ENCODE measurements at regions not wholly inside any gene's neighbourhood (a gene's known extent, or its start where the extent isn't known, plus 50 kb on each side); places are given as distances from the start of the nearest gene placed in this dataset.

DNA sequence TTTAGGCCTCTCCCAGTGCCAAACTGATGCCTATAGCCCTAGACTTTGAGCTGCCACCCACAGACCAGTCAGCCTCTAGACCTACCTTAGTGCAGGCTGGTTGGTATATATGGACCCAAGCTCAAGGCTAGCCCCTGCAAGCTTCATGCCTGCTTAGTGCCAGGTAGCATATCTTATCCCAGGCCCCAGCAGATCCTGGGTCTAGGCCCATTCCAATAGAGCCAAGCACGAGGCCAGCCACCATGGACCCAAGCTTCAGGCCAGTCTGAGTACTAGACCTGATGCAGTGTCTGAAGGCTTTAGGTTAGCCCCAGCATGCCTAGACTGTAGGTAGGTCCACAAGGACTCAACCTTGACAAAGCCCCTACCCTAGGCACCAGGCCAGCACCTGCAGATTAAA is 1081.7 kb downstream of the JRKL start:
- H3K9me3 ChIP-seq, result no peaks in the 10 kb centered on the region
- CTCF ChIA-PET, result no interaction called here

DNA sequence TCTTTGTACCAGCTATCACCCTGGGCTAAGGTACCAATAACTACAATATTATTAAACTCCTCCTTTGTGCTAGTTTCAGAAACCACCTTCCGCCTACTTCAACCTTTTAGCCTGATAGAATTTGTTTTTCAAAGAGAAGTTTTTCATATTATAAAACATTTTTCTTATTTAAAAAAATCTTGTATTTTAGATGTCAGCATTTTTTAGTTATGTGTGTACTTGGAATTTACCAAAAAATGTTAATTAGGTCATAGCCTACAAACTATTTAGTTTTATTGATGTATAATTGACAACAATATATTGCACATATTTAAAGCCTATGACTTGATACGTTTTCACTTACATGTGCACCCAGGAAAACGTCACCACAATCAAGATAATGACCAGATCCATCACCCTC is 1097.6 kb downstream of the JRKL start:
- WGBS (ENCODE audit: missing lambda C conversion rate), result 24% methylated on average over 3 of the region's 3 CpGs
- FAIRE-seq (no peak), DNase-seq (ENCODE audit: low read depth in 1 of 2, low spot score in 1 of 2) (no peak)

More for the DNA sequence above, 1081.7 kb downstream of the JRKL start:
- TF ChIP-seq HOXB5 (CRISPR knock-in tag; IDR thresholded peaks at IDR 0.05), result no peak
- no peak for TF ChIP-seq ESRRA (IDR thresholded peaks at IDR 0.05; ENCODE audit: borderline replicate concordance, low read length)
- TF ChIP-seq, protein P1, sequence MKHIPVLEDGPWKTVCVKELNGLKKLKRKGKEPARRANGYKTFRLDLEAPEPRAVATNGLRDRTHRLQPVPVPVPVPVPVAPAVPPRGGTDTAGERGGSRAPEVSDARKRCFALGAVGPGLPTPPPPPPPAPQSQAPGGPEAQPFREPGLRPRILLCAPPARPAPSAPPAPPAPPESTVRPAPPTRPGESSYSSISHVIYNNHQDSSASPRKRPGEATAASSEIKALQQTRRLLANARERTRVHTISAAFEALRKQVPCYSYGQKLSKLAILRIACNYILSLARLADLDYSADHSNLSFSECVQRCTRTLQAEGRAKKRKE (CRISPR knock-in tag; IDR thresholded peaks at IDR 0.05; ENCODE audit: low read depth), result no peak
- TF ChIP-seq, protein P2, sequence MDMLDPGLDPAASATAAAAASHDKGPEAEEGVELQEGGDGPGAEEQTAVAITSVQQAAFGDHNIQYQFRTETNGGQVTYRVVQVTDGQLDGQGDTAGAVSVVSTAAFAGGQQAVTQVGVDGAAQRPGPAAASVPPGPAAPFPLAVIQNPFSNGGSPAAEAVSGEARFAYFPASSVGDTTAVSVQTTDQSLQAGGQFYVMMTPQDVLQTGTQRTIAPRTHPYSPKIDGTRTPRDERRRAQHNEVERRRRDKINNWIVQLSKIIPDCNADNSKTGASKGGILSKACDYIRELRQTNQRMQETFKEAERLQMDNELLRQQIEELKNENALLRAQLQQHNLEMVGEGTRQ (IDR thresholded peaks at IDR 0.05), result no peak
- TF ChIP-seq JUNB (IDR thresholded peaks at IDR 0.05), result no peak
- no peak for TF ChIP-seq HOXB13 (CRISPR knock-in tag; IDR thresholded peaks at IDR 0.05; ENCODE audit: low read depth)
- Histone ChIP-seq H3K27ac (no peak overlapping the region), H3K4me3 (no peak overlapping the region), H3K4me1 (no peaks in the 10 kb centered on the region), H3K4me2 (no peak overlapping the region)
- no peak for DNase-seq (ENCODE audit: low read depth in 1 of 2, low spot score in 1 of 2)
- POLR2A ChIA-PET, result no interaction called here
- ATAC-seq, result no peak
- no peak for FAIRE-seq
- no CpG with 5 or more reads among the region's 1 CpG for WGBS (ENCODE audit: missing lambda C conversion rate)

DNA sequence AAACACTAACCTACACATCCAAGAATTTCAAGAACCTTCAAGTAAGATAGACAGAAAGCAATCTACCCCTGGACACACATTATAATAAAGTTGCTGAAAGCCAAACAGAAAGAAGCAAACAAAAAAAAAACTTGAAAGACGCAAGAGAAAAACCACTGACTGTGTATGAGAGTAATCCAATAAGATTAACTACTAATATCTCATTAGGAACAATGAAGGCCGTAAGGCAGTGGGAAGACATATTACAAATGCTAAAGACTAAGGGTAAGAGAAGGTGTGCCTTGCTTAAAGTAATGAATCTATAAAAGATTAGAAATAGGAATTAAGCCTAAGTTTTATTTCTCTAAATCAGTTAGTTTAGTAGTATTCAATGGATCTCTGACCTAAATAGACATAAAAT is 1109.1 kb downstream of the JRKL start:
- no peak for ATAC-seq
- TF ChIP-seq, protein P2 (IDR thresholded peaks at IDR 0.05), result no peak
- TF ChIP-seq RCOR1 (IDR thresholded peaks at IDR 0.05; ENCODE audit: low read depth, low read length) (no peak), EP300 (IDR thresholded peaks at IDR 0.05) (no peak), RARB (CRISPR knock-in tag; IDR thresholded peaks at IDR 0.05) (no peak), POLR2A (IDR thresholded peaks at IDR 0.05; ENCODE audit: low read length) (no peak), GATA3 (IDR thresholded peaks at IDR 0.05; ENCODE audit: borderline replicate concordance) (no peak), CHD2 (IDR thresholded peaks at IDR 0.05; ENCODE audit: low read length, partially characterized antibody) (no peak), HOXB5 (CRISPR knock-in tag; IDR thresholded peaks at IDR 0.05) (no peak), KDM5A (IDR thresholded peaks at IDR 0.05) (no peak), HEYL (CRISPR knock-in tag; IDR thresholded peaks at IDR 0.05) (no peak), FOXS1 (CRISPR knock-in tag; IDR thresholded peaks at IDR 0.05) (no peak), EHF (CRISPR knock-in tag; IDR thresholded peaks at IDR 0.05) (no peak), SMC3 (IDR thresholded peaks at IDR 0.05) (no peak)
- TF ChIP-seq, protein P3, sequence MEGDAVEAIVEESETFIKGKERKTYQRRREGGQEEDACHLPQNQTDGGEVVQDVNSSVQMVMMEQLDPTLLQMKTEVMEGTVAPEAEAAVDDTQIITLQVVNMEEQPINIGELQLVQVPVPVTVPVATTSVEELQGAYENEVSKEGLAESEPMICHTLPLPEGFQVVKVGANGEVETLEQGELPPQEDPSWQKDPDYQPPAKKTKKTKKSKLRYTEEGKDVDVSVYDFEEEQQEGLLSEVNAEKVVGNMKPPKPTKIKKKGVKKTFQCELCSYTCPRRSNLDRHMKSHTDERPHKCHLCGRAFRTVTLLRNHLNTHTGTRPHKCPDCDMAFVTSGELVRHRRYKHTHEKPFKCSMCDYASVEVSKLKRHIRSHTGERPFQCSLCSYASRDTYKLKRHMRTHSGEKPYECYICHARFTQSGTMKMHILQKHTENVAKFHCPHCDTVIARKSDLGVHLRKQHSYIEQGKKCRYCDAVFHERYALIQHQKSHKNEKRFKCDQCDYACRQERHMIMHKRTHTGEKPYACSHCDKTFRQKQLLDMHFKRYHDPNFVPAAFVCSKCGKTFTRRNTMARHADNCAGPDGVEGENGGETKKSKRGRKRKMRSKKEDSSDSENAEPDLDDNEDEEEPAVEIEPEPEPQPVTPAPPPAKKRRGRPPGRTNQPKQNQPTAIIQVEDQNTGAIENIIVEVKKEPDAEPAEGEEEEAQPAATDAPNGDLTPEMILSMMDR (IDR thresholded peaks at IDR 0.05), result no peak
- no peak overlapping the region for H3K4me2 ChIP-seq
- 24% methylated on average over 2 of the region's 2 CpGs for WGBS (ENCODE audit: missing lambda C conversion rate)
- DNase-seq (ENCODE audit: low read depth in 1 of 2, low spot score in 1 of 2), result no peak
- POLR2A ChIA-PET, result no interaction called here
- CTCF ChIA-PET, result no interaction called here
- no peak overlapping the region for H3K27ac ChIP-seq
- no peak overlapping the region for H3K4me3 ChIP-seq
- FAIRE-seq, result no peak
- H3K4me1 ChIP-seq, result no peaks in the 10 kb centered on the region
- no peaks in the 10 kb centered on the region for H3K9me3 ChIP-seq

More for the DNA sequence above, 1097.6 kb downstream of the JRKL start:
- TF ChIP-seq ESRRA (IDR thresholded peaks at IDR 0.05; ENCODE audit: borderline replicate concordance, low read length), result no peak
- TF ChIP-seq KDM1A (IDR thresholded peaks at IDR 0.05; ENCODE audit: low read depth), result no peak
- peak; percentile 4 for TF ChIP-seq MAFK (IDR thresholded peaks at IDR 0.05; ENCODE audit: partially characterized antibody)
- no peak for TF ChIP-seq RAD21 (conservative IDR thresholded peaks at IDR 0.05 in 1 of 2, IDR thresholded peaks at IDR 0.05 in 1 of 2)
- no peak overlapping the region for H3K4me2 ChIP-seq
- ATAC-seq, result no peak
- POLR2A ChIA-PET, result no interaction called here
- H3K4me1 ChIP-seq, result no peaks in the 10 kb centered on the region
- H3K9me3 ChIP-seq, result no peaks in the 10 kb centered on the region
- H3K4me3 ChIP-seq, result no peak overlapping the region
- CTCF ChIA-PET, result no interaction called here
- no peak overlapping the region for H3K27ac ChIP-seq

Measured in A549 (cell line).